ENCODE measurements at regions not wholly inside any gene's neighbourhood (a gene's known extent, or its start where the extent isn't known, plus 50 kb on each side); places are given as distances from the start of the nearest gene placed in this dataset.

GRCh38 chr20:10970109-10970508, 296.3 kb upstream of the JAG1 start:
- Histone ChIP-seq H3K9me3 (ENCODE audit: control insufficient read depth, insufficient read depth, low read length) (no peaks in the 10 kb centered on the region), H3K36me3 (ENCODE audit: control insufficient read depth, insufficient read depth, low read length) (no peaks in the 10 kb centered on the region), H3K4me1 (ENCODE audit: control insufficient read depth, insufficient read depth, low read length) (no peaks in the 10 kb centered on the region), H3K9ac (ENCODE audit: low read depth, low read length) (no peak overlapping the region), H3K4me3 (ENCODE audit: low read depth, low read length) (no peak overlapping the region), H3K27me3 (ENCODE audit: control insufficient read depth, insufficient read depth, low read length) (no peaks in the 10 kb centered on the region)

- H3K36me3 ChIP-seq (ENCODE audit: control insufficient read depth, insufficient read depth, low read length): no peaks in the 10 kb centered on the region
- no peaks in the 10 kb centered on the region for H3K27me3 ChIP-seq (ENCODE audit: control insufficient read depth, insufficient read depth, low read length)
- no peaks in the 10 kb centered on the region for H3K9me3 ChIP-seq (ENCODE audit: control insufficient read depth, insufficient read depth, low read length)
- no peaks in the 10 kb centered on the region for H3K4me1 ChIP-seq (ENCODE audit: control insufficient read depth, insufficient read depth, low read length)
- no peak overlapping the region for H3K4me3 ChIP-seq (ENCODE audit: low read depth, low read length)
- H3K9ac ChIP-seq (ENCODE audit: low read depth, low read length): no peak overlapping the region
Measured at GRCh38 chr20:10971096-10971495, 297.3 kb upstream of the JAG1 start.

GRCh38 chr20:10972219-10972860, 298.5 kb upstream of the JAG1 start:
- no peaks in the 10 kb centered on the region for H3K4me1 ChIP-seq (ENCODE audit: control insufficient read depth, insufficient read depth, low read length)
- no peaks in the 10 kb centered on the region for H3K27me3 ChIP-seq (ENCODE audit: control insufficient read depth, insufficient read depth, low read length)
- no peaks in the 10 kb centered on the region for H3K36me3 ChIP-seq (ENCODE audit: control insufficient read depth, insufficient read depth, low read length)
- no peak overlapping the region for H3K4me3 ChIP-seq (ENCODE audit: low read depth, low read length)
- no peak overlapping the region for H3K9ac ChIP-seq (ENCODE audit: low read depth, low read length)
- H3K9me3 ChIP-seq (ENCODE audit: control insufficient read depth, insufficient read depth, low read length): no peaks in the 10 kb centered on the region

DNA sequence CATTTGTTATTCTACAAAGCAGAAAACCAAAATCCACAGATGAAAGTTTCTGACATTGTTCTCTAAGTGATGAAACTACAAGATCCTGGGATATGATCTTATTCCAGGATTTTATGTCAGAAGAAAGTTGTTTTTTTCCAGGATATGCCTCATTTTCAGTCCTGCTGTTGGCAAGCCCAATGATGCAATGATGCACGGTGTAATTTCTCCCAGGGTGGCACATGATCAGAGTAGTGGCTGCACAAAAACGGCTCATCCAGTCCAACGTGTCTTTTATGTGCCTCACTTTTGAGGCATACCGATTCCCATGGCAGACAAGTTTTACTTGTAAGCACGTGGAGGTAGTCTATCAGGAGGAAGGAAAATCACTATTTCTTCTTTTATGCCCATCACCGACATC, 302.3 kb upstream of the JAG1 start:
- H3K9ac ChIP-seq (ENCODE audit: low read depth, low read length): no peak overlapping the region
- H3K4me3 ChIP-seq (ENCODE audit: low read depth, low read length): no peak overlapping the region
- H3K9me3 ChIP-seq (ENCODE audit: control insufficient read depth, insufficient read depth, low read length): no peaks in the 10 kb centered on the region
- H3K27me3 ChIP-seq (ENCODE audit: control insufficient read depth, insufficient read depth, low read length): no peaks in the 10 kb centered on the region
- no peaks in the 10 kb centered on the region for H3K36me3 ChIP-seq (ENCODE audit: control insufficient read depth, insufficient read depth, low read length)
- H3K4me1 ChIP-seq (ENCODE audit: control insufficient read depth, insufficient read depth, low read length): no peaks in the 10 kb centered on the region

- Histone ChIP-seq H3K9ac (ENCODE audit: low read depth, low read length) (no peak overlapping the region), H3K4me1 (ENCODE audit: control insufficient read depth, insufficient read depth, low read length) (no peaks in the 10 kb centered on the region), H3K9me3 (ENCODE audit: control insufficient read depth, insufficient read depth, low read length) (no peaks in the 10 kb centered on the region), H3K4me3 (ENCODE audit: low read depth, low read length) (no peak overlapping the region), H3K36me3 (ENCODE audit: control insufficient read depth, insufficient read depth, low read length) (no peaks in the 10 kb centered on the region), H3K27me3 (ENCODE audit: control insufficient read depth, insufficient read depth, low read length) (no peaks in the 10 kb centered on the region)
Measured at GRCh38 chr20:10978019-10978702, 304.4 kb upstream of the JAG1 start.

GRCh38 chr20:10978713-10979112, 304.9 kb upstream of the JAG1 start:
- H3K36me3 ChIP-seq (ENCODE audit: control insufficient read depth, insufficient read depth, low read length): no peaks in the 10 kb centered on the region
- no peak overlapping the region for H3K4me3 ChIP-seq (ENCODE audit: low read depth, low read length)
- H3K27me3 ChIP-seq (ENCODE audit: control insufficient read depth, insufficient read depth, low read length): no peaks in the 10 kb centered on the region
- no peak overlapping the region for H3K9ac ChIP-seq (ENCODE audit: low read depth, low read length)
- no peaks in the 10 kb centered on the region for H3K9me3 ChIP-seq (ENCODE audit: control insufficient read depth, insufficient read depth, low read length)
- H3K4me1 ChIP-seq (ENCODE audit: control insufficient read depth, insufficient read depth, low read length): no peaks in the 10 kb centered on the region

DNA sequence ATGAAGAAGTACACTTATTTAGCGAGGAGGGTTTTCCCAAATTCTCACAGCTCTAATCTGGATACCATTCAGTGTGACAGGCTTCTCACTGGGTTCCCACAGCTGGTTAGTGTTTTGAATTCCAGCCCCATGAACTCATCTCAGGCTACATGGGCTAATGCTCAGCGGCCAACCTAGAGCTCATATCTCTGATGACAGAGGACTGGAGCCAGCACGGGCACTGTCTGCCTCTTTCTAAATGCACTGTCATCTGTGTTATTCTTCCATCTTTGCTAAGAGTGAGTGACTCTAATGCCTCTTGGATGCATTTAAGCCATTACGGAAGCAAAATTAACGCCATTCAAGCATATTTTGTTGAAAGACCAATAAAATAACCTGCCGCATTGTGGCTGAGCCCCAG, 308.9 kb upstream of the JAG1 start:
- H3K9ac ChIP-seq (ENCODE audit: low read depth, low read length): no peak overlapping the region
- no peaks in the 10 kb centered on the region for H3K9me3 ChIP-seq (ENCODE audit: control insufficient read depth, insufficient read depth, low read length)
- no peaks in the 10 kb centered on the region for H3K27me3 ChIP-seq (ENCODE audit: control insufficient read depth, insufficient read depth, low read length)
- no peaks in the 10 kb centered on the region for H3K4me1 ChIP-seq (ENCODE audit: control insufficient read depth, insufficient read depth, low read length)
- H3K4me3 ChIP-seq (ENCODE audit: low read depth, low read length): no peak overlapping the region
- H3K36me3 ChIP-seq (ENCODE audit: control insufficient read depth, insufficient read depth, low read length): no peaks in the 10 kb centered on the region

- H3K4me3 ChIP-seq (ENCODE audit: low read depth, low read length): no peak overlapping the region
- no peaks in the 10 kb centered on the region for H3K4me1 ChIP-seq (ENCODE audit: control insufficient read depth, insufficient read depth, low read length)
- no peak overlapping the region for H3K9ac ChIP-seq (ENCODE audit: low read depth, low read length)
- no peaks in the 10 kb centered on the region for H3K27me3 ChIP-seq (ENCODE audit: control insufficient read depth, insufficient read depth, low read length)
- no peaks in the 10 kb centered on the region for H3K36me3 ChIP-seq (ENCODE audit: control insufficient read depth, insufficient read depth, low read length)
- no peaks in the 10 kb centered on the region for H3K9me3 ChIP-seq (ENCODE audit: control insufficient read depth, insufficient read depth, low read length)
Measured at GRCh38 chr20:10984294-10984693, 310.5 kb upstream of the JAG1 start.

- no peak overlapping the region for H3K4me3 ChIP-seq (ENCODE audit: low read depth, low read length)
- no peaks in the 10 kb centered on the region for H3K4me1 ChIP-seq (ENCODE audit: control insufficient read depth, insufficient read depth, low read length)
- H3K27me3 ChIP-seq (ENCODE audit: control insufficient read depth, insufficient read depth, low read length): no peaks in the 10 kb centered on the region
- H3K9me3 ChIP-seq (ENCODE audit: control insufficient read depth, insufficient read depth, low read length): no peaks in the 10 kb centered on the region
- H3K9ac ChIP-seq (ENCODE audit: low read depth, low read length): no peak overlapping the region
- no peaks in the 10 kb centered on the region for H3K36me3 ChIP-seq (ENCODE audit: control insufficient read depth, insufficient read depth, low read length)
Measured at GRCh38 chr20:10984913-10985312, 311.1 kb upstream of the JAG1 start.

- H3K4me3 ChIP-seq (ENCODE audit: low read depth, low read length): no peak overlapping the region
- no peaks in the 10 kb centered on the region for H3K27me3 ChIP-seq (ENCODE audit: control insufficient read depth, insufficient read depth, low read length)
- no peak overlapping the region for H3K9ac ChIP-seq (ENCODE audit: low read depth, low read length)
- no peaks in the 10 kb centered on the region for H3K4me1 ChIP-seq (ENCODE audit: control insufficient read depth, insufficient read depth, low read length)
- no peaks in the 10 kb centered on the region for H3K9me3 ChIP-seq (ENCODE audit: control insufficient read depth, insufficient read depth, low read length)
- no peaks in the 10 kb centered on the region for H3K36me3 ChIP-seq (ENCODE audit: control insufficient read depth, insufficient read depth, low read length)
Measured at GRCh38 chr20:10985536-10985935, 311.7 kb upstream of the JAG1 start.

DNA sequence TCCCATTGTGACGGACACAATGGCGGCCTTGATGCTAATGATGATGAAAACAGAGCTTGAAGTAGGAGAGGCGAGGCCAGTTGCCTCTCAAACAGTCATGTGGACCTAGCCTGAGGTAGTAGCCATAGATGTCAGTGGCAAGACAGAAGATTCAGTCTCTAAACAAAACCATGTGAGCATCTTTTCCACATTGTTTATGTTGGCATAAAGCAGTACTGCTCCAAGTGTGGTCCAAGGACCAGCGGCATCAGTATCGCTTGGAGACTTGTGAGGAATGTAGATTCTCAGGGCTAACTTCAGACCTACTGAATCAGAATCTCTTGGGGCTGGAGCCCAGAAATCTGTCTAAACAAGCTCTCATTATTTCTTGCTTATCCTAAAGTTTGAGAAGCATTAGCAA, 312.8 kb upstream of the JAG1 start:
- H3K4me1 ChIP-seq (ENCODE audit: control insufficient read depth, insufficient read depth, low read length): no peaks in the 10 kb centered on the region
- no peaks in the 10 kb centered on the region for H3K36me3 ChIP-seq (ENCODE audit: control insufficient read depth, insufficient read depth, low read length)
- H3K9ac ChIP-seq (ENCODE audit: low read depth, low read length): no peak overlapping the region
- no peaks in the 10 kb centered on the region for H3K27me3 ChIP-seq (ENCODE audit: control insufficient read depth, insufficient read depth, low read length)
- H3K4me3 ChIP-seq (ENCODE audit: low read depth, low read length): no peak overlapping the region
- no peaks in the 10 kb centered on the region for H3K9me3 ChIP-seq (ENCODE audit: control insufficient read depth, insufficient read depth, low read length)

GRCh38 chr20:10987651-10988383, 314.0 kb upstream of the JAG1 start:
- Histone ChIP-seq H3K27me3 (ENCODE audit: control insufficient read depth, insufficient read depth, low read length) (no peaks in the 10 kb centered on the region), H3K9ac (ENCODE audit: low read depth, low read length) (no peak overlapping the region), H3K4me1 (ENCODE audit: control insufficient read depth, insufficient read depth, low read length) (no peaks in the 10 kb centered on the region), H3K36me3 (ENCODE audit: control insufficient read depth, insufficient read depth, low read length) (no peaks in the 10 kb centered on the region), H3K4me3 (ENCODE audit: low read depth, low read length) (no peak overlapping the region), H3K9me3 (ENCODE audit: control insufficient read depth, insufficient read depth, low read length) (no peaks in the 10 kb centered on the region)
